Small intestine (tissue), 7 donors: ENCODE measurements at regions not wholly inside any gene's neighbourhood (a gene's known extent, or its start where the extent isn't known, plus 50 kb on each side); places are given as distances from the start of the nearest gene placed in this dataset.
"Not testable (repeated sequence)": the region's sequence is repeated elsewhere in the genome, so short reads cannot be mapped to it uniquely, and the experiment has no call there.

ENCODE experiments used
- DNase-seq, 2 donors: peaks; one replicate each; pipeline versions ENCODE4 v3.0.0 to v3.0.0-alpha.2; 2013
- FAIRE-seq: peaks from 2 replicates; lab custom pipeline; 2012; peaks lifted over from hg19 to GRCh38; lab: Jason Lieb, UNC
- H3K27ac ChIP-seq, 3 donors: one replicate each; pipeline ENCODE4 v1.5.1; 2013; ENCODE audit warnings: low read length in 2 of 3, mild to moderate bottlenecking in 2 of 3, control low read depth in 1 of 3, inconsistent platforms in 1 of 3, low read depth in 1 of 3, moderate library complexity in 1 of 3
- H3K27me3 ChIP-seq, 3 donors: one replicate each; pipeline ENCODE4 v1.6.1; 2013; ENCODE audit warnings: low read length in 3 of 3, inconsistent platforms in 1 of 3; ENCODE audit not compliant: control insufficient read depth in 3 of 3, insufficient read depth in 3 of 3
- H3K36me3 ChIP-seq, 3 donors: one replicate each; pipeline ENCODE4 v1.6.1; 2013; ENCODE audit warnings: low read length in 3 of 3, inconsistent platforms in 1 of 3, low read depth in 1 of 3, mild to moderate bottlenecking in 1 of 3, moderate library complexity in 1 of 3; ENCODE audit not compliant: control insufficient read depth in 3 of 3, insufficient read depth in 2 of 3
- H3K4me1 ChIP-seq, 3 donors: one replicate each; pipeline ENCODE4 v1.6.1; 2013; ENCODE audit warnings: low read length in 2 of 3, inconsistent platforms in 1 of 3, low read depth in 1 of 3, mild to moderate bottlenecking in 1 of 3, moderate library complexity in 1 of 3; ENCODE audit not compliant: control insufficient read depth in 3 of 3, insufficient read depth in 2 of 3
- H3K4me3 ChIP-seq, 3 donors: one replicate each; pipeline ENCODE4 v1.5.1; 2013; ENCODE audit warnings: low read length in 3 of 3, control low read depth in 1 of 3, inconsistent platforms in 1 of 3, low read depth in 1 of 3, mild to moderate bottlenecking in 1 of 3, moderate library complexity in 1 of 3
- H3K9me3 ChIP-seq, 2 donors: one replicate each; pipeline ENCODE4 v1.6.1; 2013; ENCODE audit warnings: low read depth in 1 of 2, low read length in 1 of 2; ENCODE audit not compliant: control insufficient read depth in 2 of 2, insufficient read depth in 1 of 2
- WGBS, 3 donors: extraction: QIAGEN DNeasy Blood & Tissue Kit; methylation state at CpG; one replicate each; pipeline ENCODE4 v1.1.7; 2013; 5-methylcytosine and 5-hydroxymethylcytosine counted together
- donor health status: healthy with polysubstance abuse.
- donor health status: control.
- donor health status: control.
- donor health status: Bipolar disorder and iron deficiency.
- donor health status: healthy.

DNA sequence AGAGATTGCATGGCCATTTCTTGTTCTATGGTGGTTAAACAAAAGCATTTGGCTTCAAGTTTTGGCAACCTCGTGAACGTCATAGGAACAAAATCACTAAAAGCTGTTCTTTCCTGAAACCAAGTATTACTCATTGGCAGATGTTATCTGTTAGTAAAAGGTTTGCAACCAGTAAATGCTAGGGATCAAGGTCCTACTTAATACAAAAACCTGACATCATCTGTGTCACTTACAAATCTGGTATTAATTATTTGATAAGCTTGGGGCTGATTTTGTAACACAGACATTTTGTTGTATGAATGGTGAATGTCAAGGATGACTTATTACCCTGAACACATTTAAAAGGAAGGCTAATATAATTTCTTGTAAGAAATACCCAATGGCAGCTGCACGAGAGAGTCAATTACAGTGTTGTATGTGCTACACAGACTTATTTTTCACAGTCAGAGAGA, 486.4 kb upstream of the ZNF608 start:
- no peaks in the 10 kb centered on the region for H3K9me3 ChIP-seq
- H3K36me3 ChIP-seq = no peaks in the 10 kb centered on the region
- FAIRE-seq (no peak), DNase-seq (peak; percentile 3 to 44)
- no peak overlapping the region for H3K27ac ChIP-seq
- no peaks in the 10 kb centered on the region for H3K27me3 ChIP-seq
- H3K4me3 ChIP-seq = no peak overlapping the region
- no peaks in the 10 kb centered on the region for H3K4me1 ChIP-seq
- 7 to 46% (median 40%) methylated on average over 3 of the region's 3 CpGs for WGBS, 3 donors

DNA sequence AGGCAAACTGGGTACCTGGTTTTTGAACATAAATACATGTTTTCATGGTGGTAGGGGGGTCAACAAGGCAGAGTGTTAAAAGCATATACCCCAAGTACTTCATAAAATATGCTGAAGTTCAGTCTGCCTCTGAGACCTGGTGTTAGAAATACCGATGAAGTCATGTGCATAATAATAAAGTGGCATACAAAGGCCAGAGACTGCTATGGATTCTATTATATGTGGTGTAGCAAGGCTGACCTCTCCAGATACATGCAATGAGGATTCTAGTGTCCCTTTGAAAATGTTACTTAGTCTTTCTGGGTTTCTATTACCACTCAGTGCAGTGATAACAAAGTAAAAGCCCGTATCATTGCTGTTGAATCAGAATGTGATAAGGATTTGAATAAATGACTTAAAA, 487.5 kb upstream of the ZNF608 start:
- no peak for DNase-seq
- Histone ChIP-seq H3K27me3 (no peaks in the 10 kb centered on the region), H3K36me3 (no peaks in the 10 kb centered on the region), H3K27ac (no peak overlapping the region), H3K4me1 (no peaks in the 10 kb centered on the region), H3K9me3 (no peaks in the 10 kb centered on the region), H3K4me3 (no peak overlapping the region)
- 66 to 91% (median 77%) methylated on average over 2 of the region's 2 CpGs for WGBS, 3 donors
- FAIRE-seq = no peak

DNA sequence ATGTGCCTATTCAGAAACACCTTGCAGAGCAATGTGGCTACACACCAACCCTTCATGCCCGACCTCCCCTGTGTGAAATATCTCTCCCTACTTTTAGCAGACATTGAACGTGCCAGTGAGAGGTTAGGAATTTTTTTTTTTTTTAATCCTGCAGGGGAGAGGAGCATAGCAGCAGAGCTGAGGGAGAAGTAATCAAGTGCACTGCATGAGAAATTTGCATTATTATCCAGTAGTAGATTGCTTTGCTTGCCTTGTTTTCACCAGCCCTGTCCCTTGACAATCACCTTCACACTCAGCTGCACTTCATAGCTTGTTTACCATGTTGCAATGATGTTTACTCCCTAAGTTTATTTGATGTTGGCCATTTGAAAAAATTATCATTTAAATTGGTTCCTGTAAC, 489.6 kb upstream of the ZNF608 start:
- Histone ChIP-seq H3K4me1 (no peaks in the 10 kb centered on the region), H3K36me3 (no peaks in the 10 kb centered on the region), H3K27ac (no peak overlapping the region), H3K4me3 (no peak overlapping the region), H3K27me3 (no peaks in the 10 kb centered on the region), H3K9me3 (no peaks in the 10 kb centered on the region)
- DNase-seq = no peak
- no peak for FAIRE-seq
- 78 to 85% (median 84%) methylated on average over 2 of the region's 2 CpGs for WGBS, 3 donors

DNA sequence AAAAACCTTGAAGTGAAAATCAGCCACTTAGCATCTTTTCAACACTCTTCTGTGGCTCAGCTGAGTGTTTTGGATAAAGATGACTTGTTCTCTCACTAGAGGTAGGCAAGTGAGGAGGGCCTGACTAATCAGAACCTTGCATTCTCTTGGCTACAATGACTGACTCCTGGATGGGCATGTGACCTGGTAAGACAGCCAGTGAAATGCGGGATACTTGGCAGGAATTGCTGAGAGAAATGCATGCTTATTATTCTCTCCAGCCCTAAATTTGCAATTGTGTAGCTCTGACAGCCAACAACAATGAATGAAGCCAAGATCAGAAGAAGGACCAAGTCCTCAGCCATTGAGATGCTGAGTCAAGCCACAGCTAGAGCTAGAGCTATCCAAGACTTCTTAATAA, 490.5 kb upstream of the ZNF608 start:
- WGBS, 3 donors = 88 to 89% (median 89%) methylated on average over 1 of the region's 1 CpG
- Histone ChIP-seq H3K27ac (no peak overlapping the region), H3K4me3 (no peak overlapping the region), H3K9me3 (no peaks in the 10 kb centered on the region), H3K27me3 (no peaks in the 10 kb centered on the region), H3K36me3 (no peaks in the 10 kb centered on the region), H3K4me1 (no peaks in the 10 kb centered on the region)
- DNase-seq (no peak), FAIRE-seq (no peak)

DNA sequence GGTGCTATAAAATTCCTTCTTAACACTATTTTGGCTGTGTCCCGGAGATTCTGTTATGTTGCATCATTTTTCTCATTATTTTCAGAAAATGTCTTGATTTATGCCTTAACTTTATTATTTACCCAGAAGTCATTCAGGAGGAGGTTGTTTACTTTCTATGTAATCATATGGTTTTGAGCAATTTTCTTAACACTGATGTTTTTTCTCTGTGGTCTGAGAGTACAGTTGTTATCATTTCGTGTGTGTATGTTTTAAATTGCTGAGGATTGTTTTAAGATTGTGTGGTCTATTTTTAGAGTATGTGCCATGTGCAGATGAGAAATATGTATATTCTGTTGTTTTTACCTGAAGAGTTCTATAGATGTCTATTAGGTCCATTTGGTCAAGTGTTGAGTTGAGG, 498.1 kb upstream of the ZNF608 start:
- Histone ChIP-seq H3K9me3 (no peaks in the 10 kb centered on the region), H3K36me3 (no peaks in the 10 kb centered on the region), H3K4me1 (no peaks in the 10 kb centered on the region), H3K27ac (no peak overlapping the region), H3K27me3 (no peaks in the 10 kb centered on the region), H3K4me3 (no peak overlapping the region)
- DNase-seq (no peak), FAIRE-seq (no peak)
- 81 to 89% (median 83%) methylated on average over 2 of the region's 2 CpGs for WGBS, 3 donors

DNA sequence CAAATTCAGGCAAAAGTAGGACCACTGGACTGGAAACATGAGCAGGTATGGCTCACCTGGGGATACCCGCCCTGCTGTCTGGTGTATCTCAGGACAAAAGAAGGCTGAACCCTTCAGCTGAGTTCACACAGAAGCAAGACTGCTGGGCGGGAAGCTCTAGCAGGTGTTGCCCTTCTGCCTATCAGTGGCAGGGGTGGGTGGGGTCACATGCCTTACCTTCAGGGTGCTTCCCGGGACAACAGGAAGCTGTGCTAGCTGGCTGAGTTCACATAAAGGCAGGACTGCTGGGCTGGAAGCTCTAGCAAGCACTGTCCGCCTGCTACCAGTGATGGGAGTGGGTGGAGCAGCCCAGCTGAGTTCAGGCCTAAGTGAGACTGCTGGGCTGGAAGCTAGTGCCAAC, 498.8 kb upstream of the ZNF608 start:
- Histone ChIP-seq H3K4me3 (no peak overlapping the region), H3K27ac (no peak overlapping the region), H3K36me3 (no peaks in the 10 kb centered on the region), H3K27me3 (no peaks in the 10 kb centered on the region), H3K9me3 (no peaks in the 10 kb centered on the region), H3K4me1 (no peaks in the 10 kb centered on the region)
- WGBS, 3 donors = 74 to 81% (median 75%) methylated on average over 4 of the region's 4 CpGs
- FAIRE-seq = no peak
- no peak for DNase-seq

DNA sequence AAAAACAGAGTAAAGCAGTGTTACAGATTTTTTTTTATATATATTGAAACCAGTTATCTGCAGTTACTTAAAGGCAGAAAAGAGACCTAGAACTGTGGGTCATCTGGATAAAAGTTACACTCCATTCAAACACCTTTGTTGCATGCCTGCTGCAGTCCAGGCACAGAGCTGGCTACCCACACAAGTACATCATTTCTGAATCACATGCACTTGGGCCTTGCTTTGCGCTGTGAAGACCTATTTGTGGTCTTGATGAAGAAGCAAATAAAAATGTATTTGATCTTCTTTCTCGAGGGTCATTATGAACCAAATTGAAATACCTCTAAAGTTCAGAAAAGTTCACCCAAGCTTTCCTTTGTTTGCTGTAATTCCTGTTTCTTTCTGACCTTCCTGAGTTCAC, 503.0 kb upstream of the ZNF608 start:
- Histone ChIP-seq H3K36me3 (no peaks in the 10 kb centered on the region), H3K27me3 (no peaks in the 10 kb centered on the region), H3K4me1 (no peaks in the 10 kb centered on the region), H3K4me3 (no peak overlapping the region), H3K9me3 (peaks cover 0 to 12% of the 10 kb centered on the region in 2 donors), H3K27ac (no peak overlapping the region)
- DNase-seq (no peak), FAIRE-seq (no peak)
- WGBS, 3 donors = 67 to 74% (median 69%) methylated on average over 2 of the region's 2 CpGs

DNA sequence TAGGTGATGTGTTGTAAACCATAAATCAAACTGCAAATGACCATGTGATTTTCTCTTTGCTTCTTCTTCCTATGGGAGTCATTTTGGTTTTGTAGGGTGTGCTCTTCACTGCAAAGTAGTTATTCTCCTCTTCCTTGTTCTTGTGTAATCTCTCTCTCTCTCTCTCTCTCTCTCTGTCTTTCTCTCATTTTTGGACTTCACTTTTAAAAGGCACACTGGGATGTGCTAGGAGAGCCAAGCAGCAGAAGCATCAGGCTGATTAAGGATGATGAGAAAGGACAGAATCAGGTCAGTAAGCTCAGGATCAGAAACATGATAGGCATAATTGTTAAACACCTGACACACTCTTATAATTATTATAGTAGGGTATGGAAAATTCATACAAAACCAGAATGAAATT, 505.3 kb upstream of the ZNF608 start:
- FAIRE-seq = no peak

DNA sequence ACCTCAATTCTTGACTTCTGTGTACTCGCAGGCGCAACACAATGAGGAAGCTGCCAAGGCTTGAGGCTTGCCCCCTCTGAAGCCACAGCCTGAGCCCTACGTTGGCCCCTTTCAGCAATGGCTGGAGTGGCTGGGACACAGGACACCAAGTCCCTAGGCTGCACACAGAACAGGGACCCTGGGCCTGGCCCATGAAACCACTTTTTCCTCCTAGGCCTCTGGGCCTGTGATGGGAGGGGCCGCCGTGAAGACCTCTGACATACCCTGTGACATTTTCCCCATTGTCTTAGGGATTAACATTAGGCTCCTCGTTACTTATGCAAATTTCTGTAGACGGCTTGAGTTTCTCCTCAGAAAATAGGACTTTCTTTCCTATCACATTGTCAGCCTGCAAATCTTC, 507.2 kb upstream of the ZNF608 start:
- peaks cover 0 to 14% of the 10 kb centered on the region in 2 donors for H3K9me3 ChIP-seq
- not testable (repeated sequence) for H3K27me3 ChIP-seq, H3K4me3 ChIP-seq, FAIRE-seq, DNase-seq, H3K27ac ChIP-seq, H3K4me1 ChIP-seq, H3K36me3 ChIP-seq
- 92 to 96% (median 93%) methylated on average over 7 of the region's 7 CpGs for WGBS, 3 donors

More for the DNA sequence above, 505.3 kb upstream of the ZNF608 start:
- Histone ChIP-seq H3K36me3 (no peaks in the 10 kb centered on the region), H3K27me3 (no peaks in the 10 kb centered on the region), H3K9me3 (peaks cover 0 to 14% of the 10 kb centered on the region in 2 donors), H3K27ac (no peak overlapping the region), H3K4me3 (no peak overlapping the region), H3K4me1 (no peaks in the 10 kb centered on the region)
- no peak for DNase-seq
